ENCODE measurements at regions not wholly inside any gene's neighbourhood (a gene's known extent, or its start where the extent isn't known, plus 50 kb on each side); places are given as distances from the start of the nearest gene placed in this dataset.

GRCh38 chr4:156330436-156331031 lies 376.9 kb upstream of the CTSO start:
- Mint-ChIP-seq H3K27ac (no peak overlapping the region), H3K27me3 (ENCODE audit: low read depth) (no peaks in the 10 kb centered on the region), H3K36me3 (no peaks in the 10 kb centered on the region), H3K9me3 (peaks cover 4% of the 10 kb centered on the region), H3K4me3 (no peak overlapping the region), H3K4me1 (no peaks in the 10 kb centered on the region)
- DNase-seq (ENCODE audit: low spot score in 2 of 2, unreplicated experiment in 2 of 2), result no peak
- TF ChIP-seq CTCF (IDR thresholded peaks at IDR 0.05; ENCODE audit: unreplicated experiment), result no peak

- no peaks in the 10 kb centered on the region for H3K9me3 Mint-ChIP-seq
- no peaks in the 10 kb centered on the region for H3K4me1 Mint-ChIP-seq
- H3K27me3 Mint-ChIP-seq (ENCODE audit: low read depth), result no peaks in the 10 kb centered on the region
- H3K27ac Mint-ChIP-seq, result no peak overlapping the region
- no peak for TF ChIP-seq CTCF (IDR thresholded peaks at IDR 0.05; ENCODE audit: unreplicated experiment)
- H3K36me3 Mint-ChIP-seq, result no peaks in the 10 kb centered on the region
- no peak for DNase-seq (ENCODE audit: low spot score in 2 of 2, unreplicated experiment in 2 of 2)
- no peak overlapping the region for H3K4me3 Mint-ChIP-seq
Measured at GRCh38 chr4:156329779-156330178, 376.1 kb upstream of the CTSO start.

- Mint-ChIP-seq H3K27ac (no peak overlapping the region), H3K36me3 (no peaks in the 10 kb centered on the region), H3K4me3 (no peak overlapping the region), H3K9me3 (no peaks in the 10 kb centered on the region), H3K4me1 (no peaks in the 10 kb centered on the region), H3K27me3 (ENCODE audit: low read depth) (no peaks in the 10 kb centered on the region)
- DNase-seq (ENCODE audit: low spot score in 2 of 2, unreplicated experiment in 2 of 2), result no peak
- TF ChIP-seq CTCF (IDR thresholded peaks at IDR 0.05; ENCODE audit: unreplicated experiment), result no peak
Measured at GRCh38 chr4:156328882-156329281, 375.2 kb upstream of the CTSO start.

GRCh38 chr4:156326246-156326645 lies 372.6 kb upstream of the CTSO start:
- peaks cover 5% of the 10 kb centered on the region for H3K4me1 Mint-ChIP-seq
- no peak for TF ChIP-seq CTCF (IDR thresholded peaks at IDR 0.05; ENCODE audit: unreplicated experiment)
- no peak overlapping the region for H3K27ac Mint-ChIP-seq
- H3K9me3 Mint-ChIP-seq, result no peaks in the 10 kb centered on the region
- no peaks in the 10 kb centered on the region for H3K36me3 Mint-ChIP-seq
- no peaks in the 10 kb centered on the region for H3K27me3 Mint-ChIP-seq (ENCODE audit: low read depth)
- no peak for DNase-seq (ENCODE audit: low spot score in 2 of 2, unreplicated experiment in 2 of 2)
- H3K4me3 Mint-ChIP-seq, result no peak overlapping the region

GRCh38 chr4:156322592-156322991 lies 368.9 kb upstream of the CTSO start:
- Mint-ChIP-seq H3K27ac (no peak overlapping the region), H3K9me3 (peaks cover 8% of the 10 kb centered on the region), H3K27me3 (ENCODE audit: low read depth) (no peaks in the 10 kb centered on the region), H3K36me3 (no peaks in the 10 kb centered on the region), H3K4me3 (no peak overlapping the region), H3K4me1 (peaks cover 10% of the 10 kb centered on the region)
- TF ChIP-seq CTCF (IDR thresholded peaks at IDR 0.05; ENCODE audit: unreplicated experiment), result no peak
- DNase-seq (ENCODE audit: low spot score in 2 of 2, unreplicated experiment in 2 of 2), result no peak

GRCh38 chr4:156321203-156321602 lies 367.5 kb upstream of the CTSO start:
- no peak for TF ChIP-seq CTCF (IDR thresholded peaks at IDR 0.05; ENCODE audit: unreplicated experiment)
- H3K4me3 Mint-ChIP-seq, result no peak overlapping the region
- no peak for DNase-seq (ENCODE audit: low spot score in 2 of 2, unreplicated experiment in 2 of 2)
- H3K27ac Mint-ChIP-seq, result no peak overlapping the region
- peaks cover 10% of the 10 kb centered on the region for H3K4me1 Mint-ChIP-seq
- H3K36me3 Mint-ChIP-seq, result peaks cover 3% of the 10 kb centered on the region
- H3K27me3 Mint-ChIP-seq (ENCODE audit: low read depth), result no peaks in the 10 kb centered on the region
- peaks cover 19% of the 10 kb centered on the region for H3K9me3 Mint-ChIP-seq

Data from mesothelial cell of epicardium (in vitro differentiated cells).